ENCODE measurements at regions not wholly inside any gene's neighbourhood (a gene's known extent, or its start where the extent isn't known, plus 50 kb on each side); places are given as distances from the start of the nearest gene placed in this dataset.

- no peak for TF ChIP-seq CTCF (IDR thresholded peaks at IDR 0.05; ENCODE audit: low read depth, low read length)
- no peaks in the 10 kb centered on the region for H3K9me3 ChIP-seq (ENCODE audit: severe bottlenecking)
- H3K27ac ChIP-seq, result no peak overlapping the region
- H3K36me3 ChIP-seq, result no peaks in the 10 kb centered on the region
- no peak overlapping the region for H3K4me3 ChIP-seq (ENCODE audit: low read depth, low read length)
- H3K27me3 ChIP-seq (ENCODE audit: insufficient read depth, low read depth, severe bottlenecking), result no peaks in the 10 kb centered on the region
- DNase-seq, result no peak
Measured at GRCh38 chr5:68618501-68618900, 402.9 kb downstream of the PIK3R1 start.

DNA sequence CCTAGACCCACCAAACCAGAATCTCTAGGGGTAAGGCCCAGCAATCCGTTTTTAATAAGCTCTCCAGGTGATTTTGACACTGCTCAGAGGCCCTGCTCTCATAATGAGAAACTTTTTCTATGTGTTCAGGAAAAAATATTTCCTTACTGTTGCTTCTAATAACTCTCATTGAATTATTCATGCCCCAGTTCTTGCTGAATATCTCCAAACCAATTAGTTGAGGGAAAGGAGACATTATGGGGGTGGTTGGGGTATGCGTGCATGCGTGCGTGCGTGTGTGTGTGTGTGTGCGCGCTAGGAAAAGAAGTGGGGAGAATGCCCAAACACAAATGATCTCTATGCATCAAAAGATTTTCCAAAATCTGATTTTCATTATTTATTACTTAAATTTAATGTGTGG lies 411.4 kb downstream of the PIK3R1 start:
- no peak for TF ChIP-seq CTCF (IDR thresholded peaks at IDR 0.05; ENCODE audit: low read depth, low read length)
- Histone ChIP-seq H3K9me3 (ENCODE audit: severe bottlenecking) (no peaks in the 10 kb centered on the region), H3K27me3 (ENCODE audit: insufficient read depth, low read depth, severe bottlenecking) (no peaks in the 10 kb centered on the region), H3K27ac (no peak overlapping the region), H3K36me3 (no peaks in the 10 kb centered on the region), H3K4me3 (ENCODE audit: low read depth, low read length) (no peak overlapping the region)
- DNase-seq, result no peak

DNA sequence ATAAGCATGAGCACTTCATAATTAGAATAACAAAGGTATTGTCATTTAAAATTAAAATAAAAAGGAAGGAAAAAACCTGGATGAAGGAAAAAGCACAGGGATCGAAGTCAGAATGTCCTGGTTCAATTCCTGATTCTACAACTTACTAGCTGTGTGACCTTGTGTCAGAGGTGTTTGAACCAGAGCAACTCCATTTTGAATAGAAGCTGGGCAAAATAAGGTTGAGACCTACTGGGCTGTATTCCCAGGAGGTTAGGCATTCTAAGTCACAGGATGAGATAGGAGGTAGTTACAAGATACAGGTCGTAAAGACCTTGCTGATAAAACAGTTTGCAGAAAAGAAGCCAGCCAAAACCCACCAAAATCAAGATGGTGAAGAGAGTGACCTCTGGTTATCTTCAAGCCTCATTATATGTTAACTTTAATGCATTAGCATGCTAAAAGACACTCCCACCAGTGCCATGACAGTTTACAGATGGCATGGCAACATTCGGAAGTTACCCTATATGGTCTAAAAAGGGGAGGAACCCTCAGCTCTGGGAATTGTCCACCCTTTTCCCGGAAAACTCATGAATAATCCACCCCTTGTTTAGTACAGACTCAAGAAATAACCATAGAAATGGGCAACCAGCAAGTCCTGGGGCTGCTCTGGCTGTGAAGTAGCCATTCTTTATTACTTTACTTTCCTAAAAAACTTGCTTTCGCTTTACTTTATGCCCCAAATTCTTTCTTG lies 412.7 kb downstream of the PIK3R1 start:
- no peak for DNase-seq
- Histone ChIP-seq H3K9me3 (ENCODE audit: severe bottlenecking) (no peaks in the 10 kb centered on the region), H3K36me3 (no peaks in the 10 kb centered on the region), H3K27me3 (ENCODE audit: insufficient read depth, low read depth, severe bottlenecking) (no peaks in the 10 kb centered on the region), H3K27ac (no peak overlapping the region), H3K4me3 (ENCODE audit: low read depth, low read length) (no peak overlapping the region)
- no peak for TF ChIP-seq CTCF (IDR thresholded peaks at IDR 0.05; ENCODE audit: low read depth, low read length)

DNA sequence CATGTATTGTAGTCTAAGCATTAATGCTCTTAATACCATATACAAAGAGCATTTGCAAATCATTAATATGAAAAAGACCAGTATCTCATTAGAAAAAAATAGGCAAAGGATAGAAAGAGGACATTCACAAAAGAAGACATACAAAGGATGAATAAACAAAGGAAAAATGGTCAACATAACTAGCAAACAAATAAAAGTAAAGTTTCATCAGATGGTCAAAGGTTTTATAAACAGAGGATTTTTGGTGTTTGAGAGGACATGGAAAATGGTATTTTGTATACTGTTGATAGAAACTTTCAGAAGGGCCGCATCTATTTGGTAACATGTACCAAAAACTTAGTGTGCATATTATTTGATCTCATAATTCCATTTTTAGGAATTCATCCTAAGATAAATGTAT lies 414.8 kb downstream of the PIK3R1 start:
- no peaks in the 10 kb centered on the region for H3K36me3 ChIP-seq
- no peak overlapping the region for H3K4me3 ChIP-seq (ENCODE audit: low read depth, low read length)
- no peaks in the 10 kb centered on the region for H3K27me3 ChIP-seq (ENCODE audit: insufficient read depth, low read depth, severe bottlenecking)
- H3K27ac ChIP-seq, result no peak overlapping the region
- TF ChIP-seq CTCF (IDR thresholded peaks at IDR 0.05; ENCODE audit: low read depth, low read length), result no peak
- no peak for DNase-seq
- H3K9me3 ChIP-seq (ENCODE audit: severe bottlenecking), result no peaks in the 10 kb centered on the region

DNA sequence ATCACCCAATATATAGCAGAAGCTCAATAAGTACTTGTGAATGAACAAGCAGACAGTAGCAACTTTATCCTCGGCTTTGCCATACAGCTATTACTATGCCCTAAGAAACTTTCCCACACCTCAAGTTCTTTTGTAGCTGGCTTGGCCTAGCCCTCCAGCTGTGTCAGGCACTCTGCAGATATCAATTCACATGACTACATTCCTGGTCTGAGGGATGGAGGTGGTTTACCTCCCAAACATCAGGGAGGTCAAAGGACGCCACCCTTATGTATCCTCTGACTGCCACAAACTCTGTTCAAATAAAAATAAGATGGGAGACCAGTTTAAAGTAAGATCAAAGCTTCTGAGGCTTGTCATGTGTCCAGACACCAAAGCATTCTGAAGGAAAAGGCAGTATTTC lies 416.3 kb downstream of the PIK3R1 start:
- Histone ChIP-seq H3K9me3 (ENCODE audit: severe bottlenecking) (no peaks in the 10 kb centered on the region), H3K27ac (no peak overlapping the region), H3K36me3 (no peaks in the 10 kb centered on the region), H3K27me3 (ENCODE audit: insufficient read depth, low read depth, severe bottlenecking) (no peaks in the 10 kb centered on the region), H3K4me3 (ENCODE audit: low read depth, low read length) (no peak overlapping the region)
- TF ChIP-seq CTCF (IDR thresholded peaks at IDR 0.05; ENCODE audit: low read depth, low read length), result no peak
- DNase-seq, result no peak

GRCh38 chr5:68641211-68641610 lies 425.7 kb downstream of the PIK3R1 start:
- Histone ChIP-seq H3K36me3 (no peaks in the 10 kb centered on the region), H3K9me3 (ENCODE audit: severe bottlenecking) (no peaks in the 10 kb centered on the region), H3K4me3 (ENCODE audit: low read depth, low read length) (no peak overlapping the region), H3K27me3 (ENCODE audit: insufficient read depth, low read depth, severe bottlenecking) (no peaks in the 10 kb centered on the region), H3K27ac (no peak overlapping the region)
- no peak for DNase-seq
- TF ChIP-seq CTCF (IDR thresholded peaks at IDR 0.05; ENCODE audit: low read depth, low read length), result no peak
